Breast epithelium (tissue), 4 donors: ENCODE measurements at regions not wholly inside any gene's neighbourhood (a gene's known extent, or its start where the extent isn't known, plus 50 kb on each side); places are given as distances from the start of the nearest gene placed in this dataset.

Experiments
- DNase-seq, 2 donors: peaks; one replicate each; pipeline ENCODE4 v3.0.0-alpha.2; 2019; ENCODE audit warnings: low spot score in 2 of 2
- H3K27ac ChIP-seq, 2 donors: fragments of 200-600 bp; sonication (generic) in 1 of 2; one replicate each; pipeline ENCODE4 v1.5.1; 2016 to 2019; ENCODE audit warnings: mild to moderate bottlenecking in 1 of 2
- H3K27me3 ChIP-seq, 2 donors: fragments of 200-600 bp; sonication (generic) in 1 of 2; one replicate each; pipeline versions ENCODE4 v1.5.1 to v1.6.0; 2017 to 2019; ENCODE audit warnings: control low read depth in 1 of 2, mild to moderate bottlenecking in 1 of 2
- H3K36me3 ChIP-seq: fragments of 200-600 bp; one replicate; pipeline ENCODE4 v1.5.1; 2019
- H3K4me1 ChIP-seq, 2 donors: fragments of 200-600 bp; sonication (generic); one replicate each; pipeline ENCODE4 v1.5.1; 2016 to 2019; ENCODE audit warnings: control low read depth in 1 of 2
- H3K4me3 ChIP-seq, 3 donors: fragments of 200-600 bp; sonication (generic); 1 replicate in 2 of 3; 2 replicates in 1 of 3; pipeline ENCODE4 v1.5.1; 2016 to 2019; ENCODE audit warnings: mild to moderate bottlenecking in 3 of 3, moderate library complexity in 2 of 3
- H3K9me3 ChIP-seq, 2 donors: fragments of 200-600 bp; sonication (generic) in 1 of 2; one replicate each; pipeline ENCODE4 v1.5.1; 2016 to 2019; ENCODE audit warnings: control low read depth in 1 of 2
- POLR2A ChIP-seq: fragments of 450-650 bp; IDR thresholded peaks from one replicate; pipeline ENCODE4 v1.6.1; 2016; ENCODE audit warnings: antibody characterized with exemption, mild to moderate bottlenecking, moderate library complexity
- POLR2AphosphoS5 ChIP-seq, 3 donors: sonication (generic); formaldehyde crosslinking; IDR thresholded peaks; one replicate each; pipeline ENCODE4 v1.6.1; 2017; ENCODE audit warnings: antibody characterized with exemption in 3 of 3
- intact Hi-C: fragments of 100-400 bp; cut with DNase I; formaldehyde crosslinking; loops from one replicate; pipeline ENCODE4 v1.15.1; 2023; ENCODE audit warnings: low total_unique reads
- TF ChIP-seq, protein P1 (sequence below), 3 donors: fragments of 450-650 bp; IDR thresholded peaks; one replicate each; pipeline ENCODE4 v1.5.1; 2016 to 2017; ENCODE audit warnings: antibody characterized with exemption in 3 of 3, mild to moderate bottlenecking in 3 of 3, moderate library complexity in 3 of 3

GRCh38 chr9:75448955-75449354 is 360.6 kb downstream of the OSTF1 start:
- peak overlapping the region; percentile 65 to 71 for H3K27ac ChIP-seq
- no peaks in the 10 kb centered on the region for H3K27me3 ChIP-seq
- no peak overlapping the region for H3K4me3 ChIP-seq
- no peaks in the 10 kb centered on the region for H3K36me3 ChIP-seq
- peaks cover 3 to 11% of the 10 kb centered on the region in 2 donors for H3K4me1 ChIP-seq
- no peak for TF ChIP-seq POLR2A
- no peak for TF ChIP-seq POLR2AphosphoS5 (IDR thresholded peaks at IDR 0.05)
- TF ChIP-seq, protein P1, sequence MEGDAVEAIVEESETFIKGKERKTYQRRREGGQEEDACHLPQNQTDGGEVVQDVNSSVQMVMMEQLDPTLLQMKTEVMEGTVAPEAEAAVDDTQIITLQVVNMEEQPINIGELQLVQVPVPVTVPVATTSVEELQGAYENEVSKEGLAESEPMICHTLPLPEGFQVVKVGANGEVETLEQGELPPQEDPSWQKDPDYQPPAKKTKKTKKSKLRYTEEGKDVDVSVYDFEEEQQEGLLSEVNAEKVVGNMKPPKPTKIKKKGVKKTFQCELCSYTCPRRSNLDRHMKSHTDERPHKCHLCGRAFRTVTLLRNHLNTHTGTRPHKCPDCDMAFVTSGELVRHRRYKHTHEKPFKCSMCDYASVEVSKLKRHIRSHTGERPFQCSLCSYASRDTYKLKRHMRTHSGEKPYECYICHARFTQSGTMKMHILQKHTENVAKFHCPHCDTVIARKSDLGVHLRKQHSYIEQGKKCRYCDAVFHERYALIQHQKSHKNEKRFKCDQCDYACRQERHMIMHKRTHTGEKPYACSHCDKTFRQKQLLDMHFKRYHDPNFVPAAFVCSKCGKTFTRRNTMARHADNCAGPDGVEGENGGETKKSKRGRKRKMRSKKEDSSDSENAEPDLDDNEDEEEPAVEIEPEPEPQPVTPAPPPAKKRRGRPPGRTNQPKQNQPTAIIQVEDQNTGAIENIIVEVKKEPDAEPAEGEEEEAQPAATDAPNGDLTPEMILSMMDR (IDR thresholded peaks at IDR 0.05), result no peak
- DNase-seq, result no peak
- intact Hi-C loops, result no loop called here
- H3K9me3 ChIP-seq, result no peaks in the 10 kb centered on the region

- intact Hi-C loops, result no loop called here
- H3K4me3 ChIP-seq, result no peak overlapping the region
- H3K27me3 ChIP-seq, result no peaks in the 10 kb centered on the region
- peaks cover 0 to 4% of the 10 kb centered on the region in 2 donors for H3K4me1 ChIP-seq
- peak overlapping the region in 1 of 2 donors; percentile 32 for H3K27ac ChIP-seq
- H3K9me3 ChIP-seq, result no peaks in the 10 kb centered on the region
- no peak for DNase-seq
- TF ChIP-seq, protein P1 (IDR thresholded peaks at IDR 0.05), result no peak
- no peak for TF ChIP-seq POLR2AphosphoS5 (IDR thresholded peaks at IDR 0.05)
- no peak for TF ChIP-seq POLR2A
- H3K36me3 ChIP-seq, result no peaks in the 10 kb centered on the region
Measured at GRCh38 chr9:75451045-75451444, 362.7 kb downstream of the OSTF1 start.

DNA sequence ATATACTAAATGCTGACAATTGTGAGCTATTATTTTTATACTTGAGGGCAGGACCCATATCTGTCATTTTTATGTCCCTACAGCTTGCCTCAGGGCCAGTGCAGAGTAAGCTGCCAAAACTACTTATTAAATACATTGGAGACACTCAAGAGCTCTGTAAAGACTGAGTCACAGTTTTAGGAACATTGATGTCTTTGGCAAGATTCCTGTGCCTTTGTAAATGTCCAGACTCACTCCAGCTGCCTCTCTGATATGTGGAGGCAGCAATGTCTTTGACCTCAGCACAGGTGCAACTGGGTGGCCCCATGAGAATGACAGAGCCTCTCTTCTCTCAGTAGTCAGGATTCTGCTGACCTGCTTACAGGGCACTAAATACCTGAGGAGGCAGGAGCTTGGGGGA is 363.2 kb downstream of the OSTF1 start:
- no peaks in the 10 kb centered on the region for H3K36me3 ChIP-seq
- H3K27ac ChIP-seq, result peak overlapping the region in 1 of 2 donors; percentile 32
- peaks cover 0 to 3% of the 10 kb centered on the region in 2 donors for H3K4me1 ChIP-seq
- intact Hi-C loops, result no loop called here
- no peaks in the 10 kb centered on the region for H3K9me3 ChIP-seq
- no peak overlapping the region for H3K4me3 ChIP-seq
- TF ChIP-seq POLR2A, result no peak
- TF ChIP-seq, protein P1 (IDR thresholded peaks at IDR 0.05), result no peak
- TF ChIP-seq POLR2AphosphoS5 (IDR thresholded peaks at IDR 0.05), result no peak
- DNase-seq, result no peak
- no peaks in the 10 kb centered on the region for H3K27me3 ChIP-seq

DNA sequence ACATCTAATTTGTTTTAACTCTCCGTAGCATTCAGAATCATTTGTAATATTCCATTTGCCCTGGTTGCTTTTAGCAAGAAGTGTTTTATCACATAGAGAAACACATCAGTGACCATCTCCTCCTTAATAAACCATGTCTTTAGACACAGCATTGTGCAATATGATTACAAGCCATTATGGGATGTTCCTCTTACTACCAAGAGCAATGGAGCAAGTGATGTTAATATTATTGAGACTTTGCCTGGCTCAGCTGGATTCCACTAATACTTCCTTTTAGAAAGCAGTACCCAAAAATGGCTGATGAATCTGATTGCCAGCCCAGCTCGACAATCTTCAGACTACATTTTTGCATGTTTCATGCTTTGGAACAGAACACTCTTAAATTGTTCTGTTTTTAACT is 364.2 kb downstream of the OSTF1 start:
- H3K27ac ChIP-seq, result peak overlapping the region in 1 of 2 donors; percentile 39
- H3K4me3 ChIP-seq, result no peak overlapping the region
- H3K27me3 ChIP-seq, result no peaks in the 10 kb centered on the region
- H3K4me1 ChIP-seq, result peaks cover 0 to 3% of the 10 kb centered on the region in 2 donors
- peak in 1 of 2 donors; percentile 27 for DNase-seq
- no peaks in the 10 kb centered on the region for H3K9me3 ChIP-seq
- H3K36me3 ChIP-seq, result no peaks in the 10 kb centered on the region
- intact Hi-C loops, result no loop called here
- no peak for TF ChIP-seq POLR2A
- TF ChIP-seq POLR2AphosphoS5 (IDR thresholded peaks at IDR 0.05), result no peak
- TF ChIP-seq, protein P1 (IDR thresholded peaks at IDR 0.05), result no peak

- TF ChIP-seq POLR2AphosphoS5 (IDR thresholded peaks at IDR 0.05), result no peak
- Histone ChIP-seq H3K4me3 (no peak overlapping the region), H3K36me3 (no peaks in the 10 kb centered on the region), H3K9me3 (no peaks in the 10 kb centered on the region), H3K27ac (peak overlapping the region in 1 of 2 donors; percentile 25), H3K27me3 (no peaks in the 10 kb centered on the region), H3K4me1 (no peaks in the 10 kb centered on the region)
- no peak for DNase-seq
- intact Hi-C loops, result no loop called here
Measured at GRCh38 chr9:75454043-75454442, 365.7 kb downstream of the OSTF1 start.

GRCh38 chr9:75454891-75455290 is 366.6 kb downstream of the OSTF1 start:
- Histone ChIP-seq H3K9me3 (no peaks in the 10 kb centered on the region), H3K36me3 (no peaks in the 10 kb centered on the region), H3K4me1 (no peaks in the 10 kb centered on the region), H3K27ac (peak overlapping the region in 1 of 2 donors; percentile 41), H3K27me3 (no peaks in the 10 kb centered on the region), H3K4me3 (no peak overlapping the region)
- TF ChIP-seq, protein P1 (IDR thresholded peaks at IDR 0.05), result no peak
- TF ChIP-seq POLR2A (no peak), POLR2AphosphoS5 (IDR thresholded peaks at IDR 0.05) (no peak)
- DNase-seq, result no peak
- intact Hi-C loops, result no loop called here
